OCI-LY3 (cell line): ENCODE measurements at regions not wholly inside any gene's neighbourhood (a gene's known extent, or its start where the extent isn't known, plus 50 kb on each side); places are given as distances from the start of the nearest gene placed in this dataset.

Experiments
- H2AFZ ChIP-seq: fragments of 200-600, 300-600 bp; shearing (Covaris generic); 2 replicates; pipeline ENCODE4 v1.6.0; 2014; ENCODE audit warnings: antibody characterized with exemption, low read depth, low read length
- H3K27ac ChIP-seq: fragments of 200-600, 300-600 bp; sonication (generic); 2 replicates; pipeline ENCODE4 v1.5.1; 2014; ENCODE audit warnings: mild to moderate bottlenecking, low read length, moderate library complexity, mixed read lengths
- H3K27me3 ChIP-seq: fragments of 200-600, 300-600 bp; sonication (generic); 2 replicates; pipeline ENCODE4 v1.6.1; 2014; ENCODE audit warnings: low read depth, low read length, mixed read lengths
- H3K36me3 ChIP-seq: fragments of 200-600, 300-600 bp; sonication (generic); replicated peaks from 2 replicates; pipeline ENCODE3; 2014; ENCODE audit warnings: low read depth, low read length, mixed read lengths
- H3K4me1 ChIP-seq: fragments of 300-600, 200-600 bp; sonication (generic); 2 replicates; pipeline ENCODE4 v1.6.1; 2014; ENCODE audit warnings: low read length, mixed read lengths
- H3K4me2 ChIP-seq: fragments of 200-600, 300-600 bp; sonication (generic); 2 replicates; pipeline ENCODE4 v1.6.1; 2014; ENCODE audit warnings: low read length, mixed read lengths
- H3K4me3 ChIP-seq: fragments of 300-600, 200-600 bp; sonication (generic); 2 replicates; pipeline ENCODE4 v1.5.1; 2014; ENCODE audit warnings: antibody characterized with exemption, mild to moderate bottlenecking, low read length, moderate library complexity
- H3K79me2 ChIP-seq: fragments of 300-600, 200-600 bp; shearing (Covaris generic); 2 replicates; pipeline ENCODE4 v1.6.1; 2014; ENCODE audit warnings: mild to moderate bottlenecking, low read length, mixed read lengths
- H3K9ac ChIP-seq: fragments of 300-600, 200-600 bp; shearing (Covaris generic); 2 replicates; pipeline ENCODE4 v1.6.0; 2014; ENCODE audit warnings: mild to moderate bottlenecking, low read length, moderate library complexity
- H3K9me3 ChIP-seq: fragments of 200-600, 300-600 bp; shearing (Covaris generic); 2 replicates; pipeline ENCODE4 v1.6.1; 2014; ENCODE audit warnings: low read length, mixed read lengths; ENCODE audit not compliant: insufficient read depth
- H4K20me1 ChIP-seq: fragments of 200-600, 300-600 bp; sonication (generic); 2 replicates; pipeline ENCODE4 v1.6.1; 2016; ENCODE audit warnings: low read length, mixed read lengths; ENCODE audit not compliant: insufficient read depth
- CTCF ChIP-seq: fragments of 200-600, 300-600 bp; sonication (generic); IDR thresholded peaks from 2 replicates; pipeline ENCODE4 v1.5.1; 2014; ENCODE audit warnings: antibody characterized with exemption, low read length, low read depth
- EZH2phosphoT487 ChIP-seq: fragments of 200-600 bp; shearing (Covaris generic); IDR thresholded peaks from 2 replicates; pipeline ENCODE4 v1.6.1; 2018; ENCODE audit warnings: antibody characterized with exemption, mixed run types, low read depth

GRCh38 chr5:110058175-110058574 is 368.4 kb downstream of the MAN2A1 start:
- Histone ChIP-seq H3K27ac (no peak overlapping the region), H3K27me3 (no peaks in the 10 kb centered on the region), H3K4me1 (peaks cover 27% of the 10 kb centered on the region), H3K4me3 (no peak overlapping the region), H3K79me2 (no peaks in the 10 kb centered on the region), H3K36me3 (no peaks in the 10 kb centered on the region), H4K20me1 (no peaks in the 10 kb centered on the region), H3K9me3 (no peaks in the 10 kb centered on the region), H3K4me2 (no peak overlapping the region), H3K9ac (no peak overlapping the region), H2AFZ (no peak overlapping the region)
- TF ChIP-seq CTCF (no peak), EZH2phosphoT487 (no peak)

GRCh38 chr5:110062246-110062645 is 372.5 kb downstream of the MAN2A1 start:
- no peaks in the 10 kb centered on the region for H3K79me2 ChIP-seq
- no peaks in the 10 kb centered on the region for H3K36me3 ChIP-seq
- H3K27me3 ChIP-seq: no peaks in the 10 kb centered on the region
- no peak overlapping the region for H3K9ac ChIP-seq
- no peak overlapping the region for H3K4me2 ChIP-seq
- no peaks in the 10 kb centered on the region for H4K20me1 ChIP-seq
- H2AFZ ChIP-seq: no peak overlapping the region
- no peak overlapping the region for H3K4me3 ChIP-seq
- peaks cover 13% of the 10 kb centered on the region for H3K4me1 ChIP-seq
- no peak overlapping the region for H3K27ac ChIP-seq
- H3K9me3 ChIP-seq: no peaks in the 10 kb centered on the region
- TF ChIP-seq CTCF (no peak), EZH2phosphoT487 (no peak)

GRCh38 chr5:110063640-110064602 is 374.2 kb downstream of the MAN2A1 start:
- Histone ChIP-seq H3K79me2 (no peaks in the 10 kb centered on the region), H3K27ac (no peak overlapping the region), H3K4me2 (no peak overlapping the region), H3K36me3 (no peaks in the 10 kb centered on the region), H4K20me1 (no peaks in the 10 kb centered on the region), H3K9me3 (no peaks in the 10 kb centered on the region), H3K9ac (no peak overlapping the region), H3K27me3 (no peaks in the 10 kb centered on the region), H3K4me3 (no peak overlapping the region), H3K4me1 (peaks cover 13% of the 10 kb centered on the region), H2AFZ (no peak overlapping the region)
- TF ChIP-seq CTCF (no peak), EZH2phosphoT487 (no peak)

GRCh38 chr5:110064603-110065268 is 375.0 kb downstream of the MAN2A1 start:
- H3K79me2 ChIP-seq: no peaks in the 10 kb centered on the region
- peaks cover 13% of the 10 kb centered on the region for H3K4me1 ChIP-seq
- no peaks in the 10 kb centered on the region for H3K9me3 ChIP-seq
- TF ChIP-seq CTCF (no peak), EZH2phosphoT487 (no peak)
- no peaks in the 10 kb centered on the region for H3K27me3 ChIP-seq
- no peak overlapping the region for H3K9ac ChIP-seq
- no peak overlapping the region for H2AFZ ChIP-seq
- H3K4me2 ChIP-seq: 0 out of 2 replicates have a peak overlapping the region, but pooled peaks have one; percentile 6
- no peaks in the 10 kb centered on the region for H4K20me1 ChIP-seq
- H3K4me3 ChIP-seq: no peak overlapping the region
- H3K36me3 ChIP-seq: no peaks in the 10 kb centered on the region
- no peak overlapping the region for H3K27ac ChIP-seq
